Stimulated activated CD4-positive, alpha-beta T cell treated with anti-CD3 and anti-CD28 coated beads, TNF-alpha, amount 100 ng/mL, for 1 hour (primary cell): ENCODE measurements at regions not wholly inside any gene's neighbourhood (a gene's known extent, or its start where the extent isn't known, plus 50 kb on each side); places are given as distances from the start of the nearest gene placed in this dataset.
"Not testable (repeated sequence)": the region's sequence is repeated elsewhere in the genome, so short reads cannot be mapped to it uniquely, and the experiment has no call there.

ENCODE experiments used
- DNase-seq, 3 donors: peaks; one replicate each; pipeline ENCODE4 v3.0.0-alpha.2; 2020; ENCODE audit warnings: low read depth in 3 of 3, low spot score in 1 of 3

DNA sequence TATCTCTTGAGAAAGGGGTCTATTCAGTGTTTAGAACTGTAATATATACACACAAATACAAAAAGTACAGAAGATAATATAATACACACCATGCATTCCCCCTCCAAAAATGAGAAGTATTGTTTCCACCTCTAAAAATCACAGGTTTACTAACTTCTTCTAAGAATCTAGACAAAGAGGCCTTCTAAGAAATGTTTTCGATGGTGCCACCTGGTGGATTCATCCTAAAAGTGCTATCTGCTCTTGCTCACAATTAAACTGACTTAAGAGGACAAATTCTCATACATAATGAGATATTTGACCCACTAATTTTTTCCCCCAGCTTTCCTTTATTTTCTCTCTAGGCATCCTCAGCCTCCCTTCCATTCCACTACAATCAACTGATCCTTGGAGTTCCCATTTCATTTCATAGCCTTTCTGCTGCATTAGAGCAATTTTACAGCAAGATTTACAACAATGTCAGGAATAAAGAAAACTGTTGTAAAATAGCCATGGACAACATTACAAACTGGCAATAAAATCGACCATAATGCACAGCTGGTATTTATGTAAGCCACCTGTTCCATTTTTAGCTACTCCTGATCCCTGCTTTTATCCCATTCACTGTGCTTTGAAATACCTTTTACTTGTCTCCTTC, 124.6 kb downstream of the ARRDC4 start:
- DNase-seq, result no peak

DNA sequence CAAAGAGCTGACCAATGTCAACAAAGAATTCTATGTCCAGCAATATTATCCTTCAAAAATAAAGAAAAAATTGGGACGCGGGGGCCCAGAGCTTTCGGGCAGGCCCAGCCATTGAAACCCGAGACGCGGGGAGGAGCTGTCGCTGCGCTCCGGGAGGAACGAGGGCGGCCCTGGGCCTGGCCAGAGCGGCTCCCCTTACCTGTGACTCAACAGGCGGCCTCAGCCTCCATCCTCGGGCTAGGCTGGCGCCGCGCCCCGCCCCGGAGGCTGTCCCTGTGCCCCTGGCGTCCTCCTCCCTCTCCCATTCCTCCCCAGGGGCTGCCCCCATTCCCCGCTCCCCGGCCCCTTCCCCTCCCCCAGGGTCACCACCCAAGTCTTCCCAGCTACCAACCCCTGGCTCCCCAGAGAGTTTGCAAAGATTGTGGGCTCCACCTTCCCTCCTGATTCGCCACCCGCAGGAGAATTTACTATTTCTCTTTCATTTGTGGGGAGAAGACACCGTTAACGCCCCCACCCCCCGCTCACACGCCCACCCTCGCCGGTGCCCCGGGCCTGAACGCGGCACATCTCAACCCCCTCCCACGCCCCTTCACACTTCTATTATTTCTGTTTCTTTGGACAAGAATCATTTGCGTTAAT, 127.9 kb downstream of the ARRDC4 start:
- DNase-seq, result not testable (repeated sequence)

DNA sequence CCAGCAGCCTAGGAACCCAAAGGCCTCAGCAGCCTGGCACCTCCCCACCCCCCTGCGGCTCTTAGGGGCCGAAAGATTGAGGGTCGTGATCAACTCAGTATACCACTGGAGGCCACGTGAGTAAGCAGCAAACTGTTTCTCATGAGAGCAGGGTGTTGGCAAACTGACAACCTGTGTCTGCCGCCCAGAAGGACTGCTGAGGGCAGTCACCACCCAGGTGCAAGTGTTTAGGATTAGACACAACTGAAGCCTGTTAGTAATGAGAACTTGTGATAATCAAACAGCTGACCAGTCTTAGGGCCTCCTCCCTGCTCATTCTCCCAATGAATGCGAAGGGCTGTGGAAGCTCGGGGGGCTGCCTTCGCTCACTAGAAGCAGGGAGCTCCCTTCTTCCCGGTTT, 128.8 kb downstream of the ARRDC4 start:
- not testable (repeated sequence) for DNase-seq

DNA sequence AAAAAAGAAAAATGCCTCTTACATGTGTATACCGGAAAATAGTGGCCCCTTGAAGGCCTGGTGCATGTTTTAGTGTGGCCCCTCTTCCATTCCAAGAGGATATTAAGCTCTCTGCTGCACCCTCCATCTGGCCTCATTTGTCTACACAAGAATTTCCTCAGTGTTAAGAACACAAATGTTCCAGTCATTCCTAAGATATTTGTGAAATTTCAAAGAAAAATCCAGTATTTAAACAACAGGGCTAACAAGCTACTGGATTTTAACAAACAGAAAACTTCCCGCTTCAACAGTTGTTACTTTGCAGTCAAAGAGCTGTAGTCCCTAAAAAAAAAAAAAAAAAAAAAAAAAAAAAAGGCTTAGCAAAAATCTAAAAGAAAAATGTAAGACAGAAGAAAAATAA, 137.5 kb downstream of the ARRDC4 start:
- not testable (repeated sequence) for DNase-seq

DNA sequence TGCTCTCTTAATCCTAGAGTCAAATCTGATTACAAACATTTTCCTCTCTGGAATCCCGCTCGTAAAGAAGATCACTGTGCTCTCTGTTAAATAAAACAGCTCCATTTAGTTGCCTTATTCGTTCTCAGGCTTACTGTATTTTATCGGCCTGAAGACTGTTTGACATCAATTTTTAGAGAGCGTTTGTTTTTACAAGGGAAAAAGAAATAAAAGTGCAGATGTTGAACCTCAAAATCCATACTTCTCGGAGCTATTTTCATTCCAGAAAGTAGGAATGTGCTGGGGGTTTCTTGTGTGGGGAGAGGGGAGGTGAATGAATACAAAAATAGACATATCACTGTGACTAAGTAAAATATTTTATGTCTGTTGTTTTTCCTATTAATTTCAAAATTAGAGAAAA, 140.1 kb downstream of the ARRDC4 start:
- DNase-seq, result not testable (repeated sequence)

DNA sequence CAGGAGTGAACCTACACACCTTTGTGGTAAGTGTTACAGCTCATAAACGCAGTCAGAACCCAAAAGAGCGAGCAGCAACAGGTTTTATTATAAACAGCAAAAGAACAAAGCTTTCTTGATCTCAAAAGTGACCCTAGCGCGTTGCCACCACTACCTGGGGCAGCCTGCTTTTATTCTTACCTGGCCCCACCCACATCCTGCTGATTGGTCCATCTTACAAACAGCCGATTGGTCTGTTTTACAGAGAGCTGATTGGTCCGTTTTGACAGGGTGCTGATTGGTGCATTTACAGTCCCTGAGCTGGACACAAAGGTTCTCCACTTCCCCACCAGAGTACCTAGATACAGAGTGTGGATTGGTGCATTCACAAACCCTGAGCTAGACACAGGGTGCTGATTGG, 143.1 kb downstream of the ARRDC4 start:
- no peak for DNase-seq

DNA sequence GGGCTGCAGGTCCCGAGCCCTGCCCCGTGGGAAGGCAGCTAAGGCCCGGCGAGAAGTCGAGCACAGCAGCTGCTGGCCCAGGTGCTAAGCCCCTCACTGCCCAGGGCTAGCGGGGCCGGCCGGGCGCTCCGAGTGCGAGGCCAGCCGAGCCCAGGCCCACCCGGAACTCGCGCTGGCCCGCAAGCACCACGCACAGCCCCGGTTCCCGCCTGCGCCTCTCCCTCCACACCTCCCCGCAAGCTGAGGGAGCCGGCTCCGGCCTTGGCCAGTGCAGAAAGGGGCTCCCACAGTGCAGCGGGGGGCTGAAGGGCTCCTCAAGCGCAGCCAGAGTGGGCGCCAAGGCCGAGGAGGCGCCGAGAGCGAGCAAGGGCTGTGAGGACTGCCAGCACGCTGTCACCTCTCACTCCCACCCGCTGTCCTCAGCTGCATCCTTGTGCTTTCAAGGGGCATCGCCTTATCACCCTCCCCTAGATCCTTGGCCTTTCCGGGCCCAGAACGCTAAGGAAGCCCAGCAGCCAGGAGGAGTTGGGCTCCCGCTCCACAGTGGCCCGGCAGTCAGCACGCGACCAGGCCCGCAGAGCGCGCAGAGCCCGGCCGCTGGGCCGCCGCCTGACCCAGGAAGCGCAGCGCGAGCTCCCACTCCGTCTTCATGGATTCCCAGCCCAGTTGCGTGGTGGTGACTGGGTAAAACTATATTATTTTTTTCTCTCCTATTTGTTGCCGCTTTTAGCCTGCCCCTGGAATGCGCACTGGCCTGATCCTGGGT, 144.1 kb downstream of the ARRDC4 start:
- DNase-seq, result not testable (repeated sequence)

DNA sequence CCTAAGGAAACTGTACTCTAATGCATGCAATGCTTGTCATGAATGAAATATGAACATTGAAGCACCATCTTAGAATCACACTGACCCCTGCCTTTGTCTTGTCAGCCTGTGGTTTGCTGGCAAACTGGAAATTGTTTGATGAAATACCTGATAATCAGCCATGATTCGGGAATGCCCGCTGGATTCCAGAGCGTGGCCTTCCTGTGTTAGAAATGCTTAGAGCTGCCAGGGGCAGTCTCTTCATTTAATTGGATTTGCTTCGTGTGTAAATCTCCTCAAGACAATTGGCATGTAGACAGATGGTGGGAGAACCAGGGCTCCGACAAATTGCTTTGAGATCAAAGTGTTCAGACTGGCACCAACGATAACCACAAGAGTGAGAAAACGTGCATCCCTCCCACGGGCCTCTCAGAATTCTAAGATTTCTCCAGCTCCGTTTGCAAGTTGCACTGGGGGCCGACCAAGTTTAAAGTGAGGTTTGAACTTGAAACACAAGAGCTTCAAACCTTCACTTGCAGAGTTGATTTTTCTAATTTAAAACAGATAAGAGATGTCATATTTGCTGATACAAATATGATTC, 146.2 kb downstream of the ARRDC4 start:
- DNase-seq, result not testable (repeated sequence)

DNA sequence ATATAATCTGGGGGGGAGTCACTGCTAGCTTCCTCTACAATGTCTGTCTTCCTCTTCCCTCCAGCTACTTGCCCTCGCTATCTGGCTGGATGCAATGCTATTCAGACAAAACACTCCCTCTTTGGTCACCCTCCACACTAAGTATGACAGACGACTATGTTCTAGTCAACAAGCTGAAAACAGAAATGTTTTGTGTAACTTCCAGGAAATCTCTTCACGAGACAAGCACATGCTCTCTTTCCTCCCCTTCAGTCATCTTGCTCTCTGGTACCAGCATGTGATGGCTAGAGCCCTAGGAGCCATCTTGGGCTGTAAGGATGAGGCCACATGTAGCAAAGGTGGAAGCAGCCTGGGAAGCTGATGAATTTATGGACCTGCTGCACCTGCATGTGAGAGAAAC, 151.3 kb downstream of the ARRDC4 start:
- no peak for DNase-seq

DNA sequence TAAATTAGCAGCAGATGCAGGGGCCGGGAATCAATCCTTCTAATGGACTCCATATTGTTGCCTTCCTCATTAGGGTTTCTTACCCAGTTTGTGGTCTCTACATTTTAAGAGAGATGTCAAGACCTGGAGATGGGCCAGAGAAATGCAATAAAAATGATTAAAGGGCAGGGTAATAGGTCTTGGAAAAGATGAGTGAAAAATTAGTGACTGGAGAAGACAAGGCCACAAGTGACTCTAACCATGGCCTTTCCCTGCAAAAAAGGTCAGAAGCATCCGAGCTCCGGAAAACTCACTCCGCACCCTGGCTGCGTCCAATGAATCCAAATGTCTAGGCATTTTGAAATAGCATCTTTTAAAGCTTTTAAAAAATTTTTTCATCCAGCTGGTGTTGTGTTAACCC, 152.8 kb downstream of the ARRDC4 start:
- no peak for DNase-seq

DNA sequence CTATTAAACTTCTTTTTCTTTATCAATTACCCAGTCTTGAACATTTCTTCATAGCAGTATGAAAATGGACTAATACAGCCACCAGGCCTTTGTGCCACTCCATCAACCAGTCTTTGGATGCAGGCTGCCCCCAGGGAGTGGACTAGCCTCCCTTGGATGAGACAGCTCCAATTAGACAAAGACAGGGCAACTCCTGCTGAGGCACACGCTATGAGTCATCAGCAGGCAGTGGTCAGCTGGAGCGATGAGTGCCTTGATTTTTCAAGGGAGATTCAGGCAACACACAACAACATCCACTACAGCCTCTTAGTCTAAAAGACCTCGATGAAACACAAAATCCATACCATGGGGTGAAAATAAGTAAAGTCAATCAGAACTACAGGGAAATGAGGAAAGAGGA, 160.1 kb downstream of the ARRDC4 start:
- no peak for DNase-seq

DNA sequence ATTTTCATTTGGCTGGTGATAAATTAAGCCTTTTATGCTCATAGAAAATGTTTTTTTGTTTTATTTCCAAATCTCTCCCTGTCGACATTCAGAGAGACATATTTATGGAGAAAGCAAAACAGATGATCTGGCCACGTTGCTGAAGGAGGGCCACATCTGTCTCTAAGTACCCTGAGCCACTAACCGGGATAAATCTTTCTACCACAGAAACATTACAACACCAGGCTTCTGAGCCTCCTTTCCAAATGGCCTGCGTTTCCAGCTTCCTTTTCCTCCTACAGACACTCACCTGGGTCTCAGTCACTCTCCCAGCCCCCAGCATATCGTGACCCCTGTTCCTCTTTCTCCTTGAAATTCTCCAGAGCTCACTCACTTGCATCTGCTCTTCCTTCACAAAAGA, 161.0 kb downstream of the ARRDC4 start:
- no peak for DNase-seq

DNA sequence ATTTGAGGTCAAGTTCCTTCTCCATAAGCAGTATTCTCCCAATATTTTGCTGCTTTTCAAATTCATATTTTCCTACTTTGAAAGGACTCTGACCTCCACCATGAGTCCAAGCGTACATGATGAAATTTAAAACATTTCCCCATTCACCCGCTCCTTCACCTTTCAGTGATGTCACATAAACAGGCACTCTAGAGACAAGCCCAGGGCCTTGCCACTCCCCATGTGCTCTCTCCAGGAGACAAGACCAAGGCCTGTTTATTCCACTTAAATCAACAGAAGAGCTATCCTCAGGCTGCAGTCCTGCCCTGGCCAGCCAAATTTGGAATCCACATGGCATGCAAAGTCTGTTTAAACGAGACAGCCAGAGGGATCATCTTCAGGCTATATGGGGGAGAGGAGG, 161.5 kb downstream of the ARRDC4 start:
- DNase-seq, result no peak

DNA sequence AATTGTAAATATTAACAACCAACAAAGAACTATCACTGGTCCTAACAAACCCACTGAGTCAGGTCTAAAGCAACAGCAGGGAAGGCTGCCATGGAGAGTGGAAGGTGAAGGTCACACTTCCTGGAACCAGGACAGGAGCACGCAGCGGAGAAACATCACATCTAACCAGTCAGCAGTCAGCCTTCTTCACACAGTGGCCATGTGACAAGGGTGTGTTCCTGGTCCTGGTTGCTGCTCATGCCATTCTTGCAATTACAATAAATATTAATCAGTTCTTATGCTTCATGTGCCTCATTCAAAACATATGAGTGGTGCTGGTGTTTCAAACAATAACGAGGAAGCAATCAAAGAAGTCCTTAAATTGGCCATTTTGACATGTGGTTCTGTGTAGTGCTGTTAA, 162.8 kb downstream of the ARRDC4 start:
- DNase-seq, result no peak

DNA sequence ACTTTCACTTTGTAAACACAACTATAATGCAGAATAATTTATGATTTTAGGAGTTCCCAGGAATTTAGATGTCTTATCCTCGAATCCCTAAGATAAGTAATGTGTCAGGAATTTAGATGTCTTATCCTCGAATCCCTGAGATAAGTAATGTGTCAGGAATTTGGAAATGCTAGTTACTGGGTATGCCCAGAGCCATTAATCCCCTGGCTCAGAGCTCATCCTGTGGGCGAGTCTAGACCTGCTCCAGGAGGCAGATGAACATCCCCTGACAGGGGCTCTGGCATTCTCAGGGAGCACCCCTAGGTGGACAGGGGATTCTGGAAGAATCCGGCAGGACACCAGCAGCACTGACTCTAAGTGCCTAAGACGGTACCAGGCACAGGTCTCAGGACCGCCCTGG, 163.3 kb downstream of the ARRDC4 start:
- DNase-seq, result no peak

DNA sequence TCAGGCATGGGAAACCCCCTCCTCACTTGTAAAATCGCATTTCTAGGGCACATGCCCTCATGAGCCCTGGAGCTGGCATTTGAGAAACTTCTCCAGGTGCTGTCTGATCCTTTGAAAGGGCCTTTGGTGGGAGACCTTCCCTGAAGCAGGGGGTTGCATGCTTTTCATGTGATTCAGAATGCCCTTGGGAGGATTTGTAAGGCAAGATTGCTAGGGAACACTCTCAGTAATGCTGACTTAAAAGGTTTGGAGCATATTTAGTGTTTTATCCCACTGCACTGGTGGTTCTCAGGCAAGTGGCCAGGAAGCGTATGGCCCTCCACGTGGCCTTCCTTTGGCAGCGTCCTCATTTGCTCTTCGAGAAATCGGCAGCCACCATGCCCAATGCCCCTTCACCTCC, 164.1 kb downstream of the ARRDC4 start:
- no peak for DNase-seq

DNA sequence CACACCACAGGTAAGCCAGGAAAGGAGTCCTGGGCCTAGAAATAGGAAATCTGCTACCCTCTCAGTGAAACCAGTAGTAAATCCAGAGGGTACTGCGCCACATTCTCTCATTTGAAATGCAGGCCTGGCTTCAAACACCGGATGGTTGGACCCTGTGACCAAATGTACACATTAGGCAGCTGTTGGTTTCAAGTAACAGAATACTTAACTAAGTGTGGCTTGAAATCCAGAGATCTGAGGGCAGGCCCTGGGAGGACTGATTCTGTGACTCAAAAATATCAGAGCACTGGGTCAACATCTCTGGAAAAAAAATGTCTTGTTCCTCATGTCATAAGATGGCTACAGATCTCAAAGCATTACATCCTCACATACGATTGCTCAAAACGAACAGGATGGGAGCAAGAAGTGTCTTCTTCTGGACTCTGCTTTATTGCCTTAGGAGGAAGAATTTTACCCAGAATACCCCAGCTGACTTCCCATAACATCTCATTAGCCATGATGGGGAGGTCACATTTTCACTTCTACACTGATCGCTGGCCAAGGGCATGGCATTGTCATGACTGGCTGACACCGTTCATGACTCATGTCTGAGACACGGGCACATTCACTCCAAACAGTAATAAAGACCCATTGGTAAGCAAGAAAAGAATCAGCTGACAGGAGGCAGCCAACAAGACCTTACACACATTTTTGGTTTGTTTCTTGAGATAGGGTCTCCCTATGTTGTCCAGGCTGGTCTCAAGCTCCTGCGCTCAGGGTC, 166.0 kb downstream of the ARRDC4 start:
- no peak for DNase-seq

DNA sequence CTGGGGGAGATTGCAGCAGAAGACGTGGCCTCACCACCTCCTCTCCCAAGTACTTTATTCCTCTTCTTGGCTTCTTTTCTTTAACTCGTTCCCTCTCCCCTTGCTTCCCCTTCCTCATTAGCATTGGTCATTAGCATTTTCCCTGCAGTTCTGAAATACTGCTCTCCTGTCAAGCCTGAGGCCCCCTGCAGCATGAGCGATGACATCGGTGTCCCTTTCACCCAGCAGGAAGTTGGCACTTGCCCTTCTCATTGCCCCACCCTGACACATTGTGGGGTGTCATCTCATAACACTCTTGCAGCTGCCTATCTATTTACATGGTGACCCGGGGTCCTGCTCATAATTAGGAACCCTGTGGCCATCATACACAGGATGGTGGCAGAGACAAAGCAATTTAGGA, 167.1 kb downstream of the ARRDC4 start:
- DNase-seq, result no peak

DNA sequence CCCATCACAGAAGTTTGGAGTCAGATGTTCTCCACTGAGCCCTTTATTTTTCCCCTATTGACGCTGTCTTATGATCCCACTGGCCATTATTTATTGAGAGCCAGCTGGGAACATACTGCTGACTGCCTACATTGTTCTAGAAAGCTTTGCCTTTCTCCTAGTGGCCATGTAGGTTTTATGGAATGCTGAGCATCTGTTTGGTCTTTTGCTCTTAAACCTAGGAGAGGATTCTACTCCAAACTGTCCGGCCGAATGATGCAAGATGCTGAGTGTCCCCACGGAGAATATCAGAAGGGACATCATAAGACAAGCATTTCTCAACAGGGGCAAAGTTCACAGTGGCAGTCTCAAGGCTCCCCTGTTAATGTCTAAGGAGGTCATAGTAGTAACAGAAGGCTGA, 171.4 kb downstream of the ARRDC4 start:
- no peak for DNase-seq

DNA sequence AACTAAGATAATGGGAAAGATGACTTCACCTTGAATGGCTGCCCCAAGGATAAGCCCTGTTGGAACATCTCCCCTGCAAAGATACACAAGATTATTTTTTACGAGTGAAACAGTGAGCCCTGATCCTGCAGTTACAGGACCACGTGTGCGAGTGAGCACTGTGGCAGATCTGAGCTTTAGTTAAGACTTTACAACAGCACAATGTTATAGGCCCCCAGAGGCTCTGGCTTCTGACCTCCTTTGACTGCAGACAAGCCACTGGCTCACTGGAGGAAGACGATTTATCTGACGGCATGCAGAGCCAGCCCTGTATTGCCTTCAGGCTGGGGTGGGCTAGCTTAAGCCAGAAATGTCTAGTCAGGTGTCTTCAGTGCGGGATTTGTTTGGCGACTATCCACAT, 174.4 kb downstream of the ARRDC4 start:
- DNase-seq, result no peak

DNA sequence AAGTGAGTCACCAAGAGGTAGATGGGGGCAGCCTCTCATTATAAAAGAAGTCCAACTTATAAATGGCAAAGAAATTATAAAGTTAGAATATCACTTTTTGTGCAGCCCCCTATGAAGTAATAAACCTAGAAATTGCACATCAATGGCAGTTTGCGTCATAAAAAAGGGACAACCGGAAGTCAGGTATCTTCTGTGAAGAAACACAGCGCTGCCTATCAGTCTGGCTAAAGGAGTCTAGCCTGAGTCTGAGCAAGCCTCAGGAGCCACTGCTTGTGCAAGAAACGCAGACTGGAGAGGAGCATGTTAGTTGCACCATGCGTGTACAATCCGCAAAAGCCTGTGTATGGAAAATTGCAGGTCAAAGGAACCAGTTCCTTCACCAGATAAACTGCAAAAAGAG, 178.4 kb downstream of the ARRDC4 start:
- DNase-seq, result no peak
